Stimulated activated CD8-positive, alpha-beta memory T cell treated with anti-CD3 and anti-CD28 coated beads, Interleukin-7, amount 100 ng/mL, for 48 hours (primary cell): ENCODE measurements at regions not wholly inside any gene's neighbourhood (a gene's known extent, or its start where the extent isn't known, plus 50 kb on each side); places are given as distances from the start of the nearest gene placed in this dataset.

Source experiments
- DNase-seq, 2 donors: peaks; one replicate each; pipeline ENCODE4 v3.0.0-alpha.2; 2020; ENCODE audit warnings: low read depth in 1 of 2; ENCODE audit errors: extremely low read depth in 1 of 2

GRCh38 chr1:212189352-212189738, 95.9 kb upstream of the PPP2R5A start:
- no peak for DNase-seq

GRCh38 chr1:212190169-212190568, 95.0 kb upstream of the PPP2R5A start:
- DNase-seq: no peak

DNA sequence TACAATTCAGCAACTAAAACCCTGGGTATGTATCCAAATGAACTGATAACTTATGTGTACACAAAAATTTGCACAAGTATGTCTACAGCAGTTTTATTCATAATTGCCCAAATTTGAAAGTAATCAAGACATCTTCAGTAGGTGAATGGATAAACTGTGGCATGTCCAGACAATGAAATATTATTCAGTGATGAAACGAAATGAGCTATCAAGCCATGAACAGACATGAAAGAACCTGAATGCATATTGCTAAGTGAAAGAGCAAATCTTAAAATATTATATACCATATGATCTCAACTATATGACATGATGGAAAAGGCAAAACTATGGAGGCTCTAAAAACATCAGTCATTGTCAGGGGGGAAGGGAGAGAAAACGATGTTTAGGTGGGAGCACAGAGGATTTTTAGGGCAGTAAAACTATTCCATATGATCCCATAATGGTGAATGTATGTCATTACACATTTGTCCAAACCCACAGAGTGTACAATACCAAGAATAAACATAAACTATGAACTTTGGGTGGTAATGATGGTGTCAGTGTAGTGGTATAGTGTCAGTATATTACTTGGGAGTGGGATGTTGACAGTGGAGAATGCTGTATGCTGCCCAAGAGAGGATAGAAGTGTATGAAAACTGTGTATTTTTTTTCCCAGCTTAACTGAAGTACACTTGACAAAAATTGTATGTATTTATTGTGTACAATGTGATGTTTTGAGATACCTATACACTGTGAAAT, 92.8 kb upstream of the PPP2R5A start:
- no peak for DNase-seq

DNA sequence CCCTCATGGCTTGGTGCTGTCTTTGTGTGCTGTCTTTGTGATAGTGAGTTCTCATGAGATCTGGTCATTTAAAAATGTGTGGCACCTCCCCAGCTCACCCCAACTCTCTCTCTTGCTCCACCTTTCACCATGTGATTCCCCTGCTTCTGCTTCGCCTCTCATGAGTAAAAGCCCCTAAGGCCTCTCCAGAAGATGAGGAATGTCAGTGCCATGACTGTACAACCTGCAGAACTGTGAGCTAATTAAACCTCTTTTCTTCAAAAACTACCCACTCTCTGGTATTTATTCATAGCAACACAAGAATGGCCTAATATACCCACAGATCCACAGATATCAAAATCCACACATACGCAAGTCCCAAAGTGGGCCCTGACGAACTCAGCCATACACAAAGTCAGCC, 88.9 kb upstream of the PPP2R5A start:
- DNase-seq: no peak

DNA sequence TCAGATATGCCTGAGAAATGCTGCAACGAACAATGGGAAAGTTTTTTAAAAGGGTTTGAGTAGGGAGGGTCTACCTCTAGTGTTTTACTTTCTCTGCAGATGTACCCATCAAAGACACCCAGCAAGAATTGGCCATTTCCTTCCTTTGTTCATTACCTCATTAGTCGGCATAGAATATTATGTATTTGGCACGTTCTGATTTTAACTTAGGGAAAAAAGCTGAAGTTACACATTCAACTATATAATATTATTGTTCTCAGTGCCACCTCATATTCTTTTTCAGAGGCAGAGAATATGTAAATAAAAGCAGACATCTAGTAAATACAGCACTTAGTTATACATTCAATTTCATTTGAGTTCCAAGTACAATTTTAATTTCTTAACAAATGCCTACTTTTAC, 83.7 kb upstream of the PPP2R5A start:
- no peak for DNase-seq

DNA sequence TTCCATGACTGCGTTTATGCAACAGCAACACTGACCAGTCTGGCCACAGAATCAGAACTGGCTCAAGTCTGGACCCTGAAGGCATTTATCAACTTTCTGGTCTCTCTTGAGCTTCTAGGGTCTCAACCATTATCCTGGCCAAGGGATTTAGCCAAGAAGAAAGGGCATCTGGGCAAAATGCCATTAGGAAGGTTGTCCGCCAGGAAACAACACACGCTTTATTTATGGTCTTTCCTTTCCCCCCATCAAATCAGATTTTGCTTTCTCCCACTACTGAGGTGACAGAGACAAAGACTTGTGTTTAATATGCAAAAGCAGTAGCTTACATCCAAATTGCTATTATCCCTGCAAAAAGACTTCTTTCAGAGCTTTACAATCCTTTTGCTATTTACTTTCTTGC, 81.6 kb upstream of the PPP2R5A start:
- DNase-seq: no peak

GRCh38 chr1:212205006-212205405, 80.2 kb upstream of the PPP2R5A start:
- no peak for DNase-seq

- no peak for DNase-seq
These were observed 79.4 kb upstream of the PPP2R5A start for GRCh38 chr1:212205843-212206242.

DNA sequence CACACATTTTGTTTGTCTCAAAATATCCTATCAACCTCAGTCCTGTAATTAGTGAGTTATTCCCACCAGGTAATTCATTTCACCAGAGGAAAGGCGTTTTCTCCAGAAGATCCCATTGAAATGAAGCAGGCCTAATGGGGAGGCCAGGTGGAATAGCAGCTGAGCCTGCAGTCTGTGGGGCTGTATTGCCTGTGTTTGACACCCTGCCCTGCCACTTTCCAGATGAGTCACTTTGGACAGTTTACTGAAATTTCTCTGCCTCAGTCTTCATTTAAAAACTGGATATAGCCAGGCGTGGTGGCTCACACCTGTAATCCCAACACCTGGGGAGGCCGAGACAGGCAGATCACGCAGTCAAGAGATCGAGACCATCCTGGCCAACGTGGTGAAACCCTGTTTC, 78.1 kb upstream of the PPP2R5A start:
- DNase-seq: no peak

GRCh38 chr1:212207822-212208520, 77.2 kb upstream of the PPP2R5A start:
- no peak for DNase-seq

- no peak for DNase-seq
These were observed 76.1 kb upstream of the PPP2R5A start for GRCh38 chr1:212208978-212209644.

DNA sequence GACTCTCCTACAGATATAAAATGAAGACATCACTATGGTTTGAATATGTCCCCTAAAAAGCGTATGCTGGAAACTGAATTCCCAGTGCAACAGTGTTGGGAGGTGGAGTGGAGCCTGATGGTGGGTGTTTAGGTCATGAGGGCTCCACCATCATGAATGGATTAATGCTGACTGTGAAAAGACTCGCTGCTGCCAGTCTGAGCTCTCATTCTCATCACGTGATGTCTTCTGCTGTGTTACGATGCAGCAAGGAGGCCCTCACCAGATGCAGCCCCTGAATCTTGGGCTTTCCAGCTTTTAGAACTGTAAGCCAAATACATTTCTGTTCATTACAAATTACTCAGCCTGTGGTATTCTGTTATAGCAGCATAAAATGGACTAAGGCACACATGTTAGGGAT, 73.8 kb upstream of the PPP2R5A start:
- DNase-seq: no peak

DNA sequence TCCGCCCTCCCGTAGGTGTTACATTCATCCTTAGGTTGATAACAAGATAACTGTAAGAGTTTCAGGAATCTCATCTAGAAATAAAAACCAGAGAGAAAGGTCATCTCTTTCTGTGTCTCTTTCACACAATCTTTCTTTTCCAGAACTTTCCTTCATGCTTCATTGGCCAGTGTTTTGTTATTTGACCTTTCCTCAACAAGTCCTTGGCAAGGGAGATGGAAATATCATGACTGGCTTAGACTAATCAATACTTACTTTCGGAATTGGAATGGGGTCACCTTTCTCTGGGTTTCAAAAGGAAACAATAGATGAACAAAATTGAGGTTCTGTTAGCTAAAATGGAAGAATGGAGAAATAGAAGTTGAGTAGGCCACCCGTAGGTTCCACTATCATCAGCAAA, 72.9 kb upstream of the PPP2R5A start:
- DNase-seq: no peak

DNA sequence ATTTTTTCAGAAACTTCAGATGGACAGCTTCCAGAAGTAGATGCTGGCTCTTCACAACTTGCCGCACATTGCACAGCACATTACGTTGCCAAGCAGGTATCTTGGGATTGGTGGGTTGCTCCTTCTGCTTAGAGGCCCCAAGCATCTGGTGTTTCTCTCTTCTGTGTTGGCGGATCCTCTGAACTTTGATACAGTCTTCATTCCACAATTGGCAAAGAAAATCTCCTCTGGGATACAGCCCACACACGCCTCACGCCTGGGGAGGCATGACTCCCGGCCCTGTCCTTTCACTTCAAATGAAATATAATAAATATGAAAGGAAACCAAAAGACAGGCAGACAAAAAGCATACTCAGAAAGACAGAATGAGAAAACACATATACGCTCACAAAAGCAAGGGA, 72.3 kb upstream of the PPP2R5A start:
- DNase-seq: no peak

- no peak for DNase-seq
These were observed 71.4 kb upstream of the PPP2R5A start for GRCh38 chr1:212213784-212214183.

DNA sequence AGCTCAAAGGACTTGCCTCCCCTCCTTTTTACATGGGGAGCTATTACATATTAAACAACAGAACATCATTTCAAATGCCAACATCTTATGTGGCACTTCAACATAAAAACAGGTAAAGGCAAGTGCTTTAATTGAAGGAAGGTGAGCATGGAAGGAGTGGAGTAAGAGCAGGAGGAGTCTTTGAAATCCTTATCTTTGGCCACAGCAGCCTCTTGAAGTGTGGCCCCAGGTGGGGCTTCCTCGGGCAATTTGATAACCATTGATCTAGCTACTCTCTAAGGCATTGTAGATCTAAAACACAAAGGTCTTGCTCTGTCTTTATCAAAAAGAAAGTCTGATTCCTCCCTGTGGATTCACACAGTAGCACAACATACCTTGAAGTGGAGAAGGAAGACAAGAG, 70.9 kb upstream of the PPP2R5A start:
- no peak for DNase-seq

DNA sequence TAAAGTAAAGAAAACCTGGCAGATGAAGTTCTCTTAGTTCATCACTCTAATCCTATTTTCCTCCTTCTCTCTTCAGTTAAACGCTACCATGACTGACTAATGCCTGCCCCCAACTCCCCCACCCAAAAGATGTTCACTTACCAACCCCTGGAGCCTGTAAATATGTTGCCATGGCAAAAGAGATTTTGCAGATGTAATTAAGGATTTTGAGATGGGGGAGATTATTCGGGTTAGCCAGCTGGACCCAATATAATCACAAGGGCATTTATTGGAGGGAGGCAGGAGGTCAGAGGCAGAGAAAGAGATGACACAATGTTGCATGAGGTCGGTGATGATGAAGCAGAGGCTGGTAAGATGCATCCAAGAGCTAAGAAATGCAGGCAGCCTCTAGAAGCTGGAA, 69.3 kb upstream of the PPP2R5A start:
- DNase-seq: no peak

DNA sequence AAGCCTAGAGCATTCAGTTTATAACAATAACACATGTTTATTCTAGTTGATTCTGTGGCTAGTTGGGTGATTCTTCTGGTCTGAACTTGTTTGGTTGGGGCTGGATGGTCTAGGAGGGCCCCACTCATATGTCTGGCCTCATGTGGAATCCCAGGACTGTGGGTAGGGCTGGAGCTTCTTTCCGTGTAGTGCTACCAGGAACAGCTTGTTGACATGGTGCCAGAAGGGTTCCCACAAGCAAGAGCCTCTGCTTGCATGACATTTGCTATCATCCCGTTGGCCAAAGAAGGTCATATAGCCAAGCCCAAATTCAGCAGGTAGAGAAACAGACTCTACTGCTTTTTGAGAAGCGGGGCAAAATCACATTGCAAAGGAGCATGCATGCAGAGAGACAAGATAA, 67.6 kb upstream of the PPP2R5A start:
- DNase-seq: no peak

- DNase-seq: no peak
These were observed 67.1 kb upstream of the PPP2R5A start for GRCh38 chr1:212218065-212218464.

DNA sequence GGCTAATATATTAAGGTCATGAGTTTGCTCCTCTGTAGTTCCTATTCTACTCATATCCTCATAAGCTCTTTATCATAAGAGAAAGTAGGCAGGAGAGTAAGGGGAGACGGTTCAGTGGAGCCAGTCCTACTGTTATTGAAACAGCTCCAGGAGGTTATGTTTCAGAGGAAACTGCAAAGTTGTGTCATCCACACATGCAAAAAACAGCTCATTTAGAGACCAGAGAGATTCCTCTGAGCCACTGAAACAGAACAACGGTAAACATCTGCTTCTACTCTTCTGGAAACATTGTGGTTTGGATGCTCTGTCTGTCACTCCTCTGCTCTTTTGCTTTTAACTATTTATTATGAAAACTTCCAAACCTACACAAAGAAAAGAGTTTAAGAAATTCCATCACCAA, 66.3 kb upstream of the PPP2R5A start:
- DNase-seq: peak in 1 of 2 donors; percentile 10

DNA sequence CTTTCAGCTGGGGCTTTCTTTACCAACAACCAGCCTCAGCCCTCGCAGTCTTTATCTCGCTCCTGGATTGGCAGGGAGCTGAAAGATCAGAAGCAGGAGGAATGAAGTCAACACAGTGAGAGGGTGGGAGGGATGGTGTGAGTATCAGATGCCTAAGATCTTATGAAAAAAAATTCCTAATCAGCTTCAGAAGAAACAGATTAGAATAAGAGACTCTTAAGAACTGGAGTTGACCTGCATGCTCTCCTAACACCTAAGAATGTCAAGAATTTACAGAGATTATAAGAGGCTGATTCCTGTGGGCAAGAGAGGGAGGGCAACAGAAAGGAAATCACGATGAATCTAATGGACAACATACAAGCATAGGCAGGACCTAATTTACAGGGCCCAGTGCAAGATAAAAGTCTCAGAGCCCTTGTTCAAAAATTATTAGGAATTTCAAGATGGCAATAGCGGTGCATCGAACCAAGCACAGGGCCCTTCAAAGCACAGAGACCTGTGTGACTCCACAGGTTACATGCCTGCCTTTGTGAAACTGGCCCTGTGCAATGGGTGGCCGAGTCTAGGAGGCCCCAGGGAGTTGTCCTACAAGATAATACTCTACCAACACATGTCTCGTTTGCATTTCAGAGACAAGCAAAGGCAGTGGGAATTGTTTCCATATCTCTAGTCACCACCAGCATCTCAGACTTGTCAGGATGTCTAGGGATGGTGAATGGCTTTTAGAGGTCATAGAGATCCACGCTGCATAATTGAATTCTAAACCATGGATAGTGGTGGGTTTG, 65.3 kb upstream of the PPP2R5A start:
- DNase-seq: no peak
